ENCODE measurements at regions not wholly inside any gene's neighbourhood (a gene's known extent, or its start where the extent isn't known, plus 50 kb on each side); places are given as distances from the start of the nearest gene placed in this dataset.

GRCh38 chrX:35728481-35728880 lies 69.7 kb upstream of the MAGEB16 start:
- TF ChIP-seq POLR2AphosphoS5 (IDR thresholded peaks at IDR 0.05; ENCODE audit: low read depth, low read length) = no peak
- TF ChIP-seq CTCF (IDR thresholded peaks at IDR 0.05) = no peak

Measured in Panc1 (cell line).